NT2/D1 (cell line): ENCODE measurements at regions not wholly inside any gene's neighbourhood (a gene's known extent, or its start where the extent isn't known, plus 50 kb on each side); places are given as distances from the start of the nearest gene placed in this dataset.

Source experiments
- DNase-seq: peaks from one replicate; pipeline ENCODE4 v3.0.0-alpha.2; 2011; ENCODE audit warnings: low read depth, low spot score
- H3K27me3 ChIP-seq: 2 replicates; pipeline ENCODE4 v1.6.0; 2011; ENCODE audit warnings: mild to moderate bottlenecking; ENCODE audit not compliant: insufficient read length, insufficient read depth
- H3K36me3 ChIP-seq: 2 replicates; pipeline ENCODE4 v1.6.1; 2011; ENCODE audit warnings: mild to moderate bottlenecking, low read length, mixed read lengths; ENCODE audit not compliant: insufficient read depth, insufficient read length
- H3K4me1 ChIP-seq: 2 replicates; pipeline ENCODE4 v1.5.1; 2011; ENCODE audit not compliant: insufficient read depth, insufficient read length
- H3K4me3 ChIP-seq: 2 replicates; pipeline ENCODE4 v1.5.1; 2011; ENCODE audit warnings: low read depth; ENCODE audit not compliant: insufficient read length
- H3K9ac ChIP-seq: 2 replicates; pipeline ENCODE4 v1.6.0; 2011; ENCODE audit warnings: low read depth; ENCODE audit not compliant: insufficient read length
- H3K9me3 ChIP-seq: 2 replicates; pipeline ENCODE4 v1.5.1; 2011; ENCODE audit warnings: mild to moderate bottlenecking, low read length; ENCODE audit not compliant: insufficient read depth
- SUZ12 ChIP-seq: IDR thresholded peaks from 2 replicates; pipeline ENCODE4 v1.6.1; 2011; ENCODE audit not compliant: insufficient read length, insufficient read depth; ENCODE audit errors: extremely low read depth
- YY1 ChIP-seq: IDR thresholded peaks from 2 replicates; pipeline ENCODE4 v1.6.1; 2011; ENCODE audit not compliant: insufficient read length, insufficient read depth
- ZNF274 ChIP-seq: IDR thresholded peaks from 2 replicates; pipeline ENCODE4 v1.6.1; 2011; ENCODE audit warnings: mild to moderate bottlenecking, low read depth, low read length

GRCh38 chr11:97865424-97866012 is 1155.2 kb upstream of the CNTN5 start:
- Histone ChIP-seq H3K4me3 (no peak overlapping the region), H3K27me3 (peaks cover 11% of the 10 kb centered on the region), H3K9ac (no peak overlapping the region), H3K4me1 (no peaks in the 10 kb centered on the region), H3K36me3 (no peaks in the 10 kb centered on the region), H3K9me3 (peaks cover 8% of the 10 kb centered on the region; the same call in 1 of the 2 replicates)
- DNase-seq, result no peak
- no peak for TF ChIP-seq SUZ12
- no peak for TF ChIP-seq YY1
- no peak for TF ChIP-seq ZNF274

- DNase-seq, result no peak
- no peaks in the 10 kb centered on the region for H3K36me3 ChIP-seq
- H3K4me3 ChIP-seq, result no peak overlapping the region
- no peaks in the 10 kb centered on the region for H3K4me1 ChIP-seq
- H3K27me3 ChIP-seq, result no peaks in the 10 kb centered on the region
- H3K9me3 ChIP-seq, result no peaks in the 10 kb centered on the region
- H3K9ac ChIP-seq, result no peak overlapping the region
- TF ChIP-seq YY1 (no peak), SUZ12 (no peak), ZNF274 (no peak)
Observed at GRCh38 chr11:97871816-97872215, 1148.9 kb upstream of the CNTN5 start.

- no peaks in the 10 kb centered on the region for H3K4me1 ChIP-seq
- no peak for DNase-seq
- no peaks in the 10 kb centered on the region for H3K9me3 ChIP-seq
- H3K27me3 ChIP-seq, result no peaks in the 10 kb centered on the region
- no peak overlapping the region for H3K4me3 ChIP-seq
- no peak overlapping the region for H3K9ac ChIP-seq
- TF ChIP-seq SUZ12 (no peak), YY1 (no peak), ZNF274 (no peak)
- H3K36me3 ChIP-seq, result no peaks in the 10 kb centered on the region
Observed at GRCh38 chr11:97880209-97880608, 1140.5 kb upstream of the CNTN5 start.

GRCh38 chr11:97883086-97883485 is 1137.7 kb upstream of the CNTN5 start:
- no peaks in the 10 kb centered on the region for H3K27me3 ChIP-seq
- H3K9ac ChIP-seq, result no peak overlapping the region
- DNase-seq, result no peak
- no peak for TF ChIP-seq ZNF274
- TF ChIP-seq SUZ12, result no peak
- no peak for TF ChIP-seq YY1
- H3K9me3 ChIP-seq, result no peaks in the 10 kb centered on the region
- H3K36me3 ChIP-seq, result no peaks in the 10 kb centered on the region
- no peaks in the 10 kb centered on the region for H3K4me1 ChIP-seq
- H3K4me3 ChIP-seq, result no peak overlapping the region

- Histone ChIP-seq H3K4me3 (no peak overlapping the region), H3K36me3 (no peaks in the 10 kb centered on the region), H3K4me1 (no peaks in the 10 kb centered on the region), H3K9ac (no peak overlapping the region), H3K27me3 (no peaks in the 10 kb centered on the region), H3K9me3 (no peaks in the 10 kb centered on the region)
- TF ChIP-seq SUZ12 (no peak), YY1 (no peak), ZNF274 (no peak)
- DNase-seq, result no peak
Observed at GRCh38 chr11:97888641-97889040, 1132.1 kb upstream of the CNTN5 start.

- Histone ChIP-seq H3K9me3 (no peaks in the 10 kb centered on the region), H3K4me3 (no peak overlapping the region), H3K36me3 (no peaks in the 10 kb centered on the region), H3K9ac (no peak overlapping the region), H3K4me1 (no peaks in the 10 kb centered on the region), H3K27me3 (no peaks in the 10 kb centered on the region)
- no peak for DNase-seq
- TF ChIP-seq SUZ12 (no peak), ZNF274 (no peak), YY1 (no peak)
Observed at GRCh38 chr11:97890466-97890865, 1130.3 kb upstream of the CNTN5 start.

GRCh38 chr11:97893612-97894011 is 1127.1 kb upstream of the CNTN5 start:
- Histone ChIP-seq H3K4me1 (no peaks in the 10 kb centered on the region), H3K9ac (no peak overlapping the region), H3K4me3 (no peak overlapping the region), H3K27me3 (no peaks in the 10 kb centered on the region), H3K36me3 (no peaks in the 10 kb centered on the region), H3K9me3 (no peaks in the 10 kb centered on the region)
- no peak for DNase-seq
- no peak for TF ChIP-seq YY1
- no peak for TF ChIP-seq SUZ12
- no peak for TF ChIP-seq ZNF274

- no peak for DNase-seq
- Histone ChIP-seq H3K4me3 (no peak overlapping the region), H3K36me3 (no peaks in the 10 kb centered on the region), H3K9me3 (no peaks in the 10 kb centered on the region), H3K9ac (no peak overlapping the region), H3K27me3 (no peaks in the 10 kb centered on the region), H3K4me1 (no peaks in the 10 kb centered on the region)
- TF ChIP-seq SUZ12 (no peak), ZNF274 (no peak), YY1 (no peak)
Observed at GRCh38 chr11:97894978-97895377, 1125.8 kb upstream of the CNTN5 start.
